Hepatocyte (in vitro differentiated cells): ENCODE measurements at regions not wholly inside any gene's neighbourhood (a gene's known extent, or its start where the extent isn't known, plus 50 kb on each side); places are given as distances from the start of the nearest gene placed in this dataset.

Experiments used
- EZH2 ChIP-seq: fragments of 200-600 bp; sonication (generic); IDR thresholded peaks from 2 replicates; pipeline ENCODE4 v1.6.1; 2016; ENCODE audit warnings: antibody characterized with exemption, mild to moderate bottlenecking, borderline replicate concordance
- EZH2phosphoT487 ChIP-seq: fragments of 200-600 bp; sonication (generic); IDR thresholded peaks from one replicate; pipeline ENCODE4 v1.6.1; 2018; ENCODE audit warnings: antibody characterized with exemption, mild to moderate bottlenecking, low read depth, moderate library complexity; ENCODE audit not compliant: unreplicated experiment, severe bottlenecking
- TF ChIP-seq, protein P1 (sequence below): fragments of 200-600 bp; sonication (generic); IDR thresholded peaks from 2 replicates; pipeline ENCODE4 v1.5.1; 2016; ENCODE audit warnings: antibody characterized with exemption, mild to moderate bottlenecking; ENCODE audit not compliant: poor library complexity

DNA sequence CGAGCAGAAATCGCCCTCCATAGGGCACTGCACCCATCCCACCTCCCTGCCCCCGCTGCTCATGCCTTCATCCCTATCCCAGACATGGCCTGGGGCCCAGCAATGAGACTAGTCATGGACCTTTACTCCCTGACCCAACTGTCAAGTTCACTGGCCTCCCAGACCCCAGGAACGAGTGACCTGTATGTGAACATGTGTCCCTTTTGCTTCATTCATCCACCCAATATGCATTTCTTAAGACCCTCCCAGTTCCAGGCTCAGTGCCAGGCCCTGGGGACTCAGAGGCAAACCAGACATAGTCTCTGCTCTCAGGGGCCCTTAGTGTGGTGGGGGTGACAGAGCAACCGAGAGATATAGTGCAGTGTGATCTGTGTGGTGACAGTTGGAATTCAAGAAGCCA lies 67.0 kb downstream of the EFNB1 start:
- TF ChIP-seq, protein P1, sequence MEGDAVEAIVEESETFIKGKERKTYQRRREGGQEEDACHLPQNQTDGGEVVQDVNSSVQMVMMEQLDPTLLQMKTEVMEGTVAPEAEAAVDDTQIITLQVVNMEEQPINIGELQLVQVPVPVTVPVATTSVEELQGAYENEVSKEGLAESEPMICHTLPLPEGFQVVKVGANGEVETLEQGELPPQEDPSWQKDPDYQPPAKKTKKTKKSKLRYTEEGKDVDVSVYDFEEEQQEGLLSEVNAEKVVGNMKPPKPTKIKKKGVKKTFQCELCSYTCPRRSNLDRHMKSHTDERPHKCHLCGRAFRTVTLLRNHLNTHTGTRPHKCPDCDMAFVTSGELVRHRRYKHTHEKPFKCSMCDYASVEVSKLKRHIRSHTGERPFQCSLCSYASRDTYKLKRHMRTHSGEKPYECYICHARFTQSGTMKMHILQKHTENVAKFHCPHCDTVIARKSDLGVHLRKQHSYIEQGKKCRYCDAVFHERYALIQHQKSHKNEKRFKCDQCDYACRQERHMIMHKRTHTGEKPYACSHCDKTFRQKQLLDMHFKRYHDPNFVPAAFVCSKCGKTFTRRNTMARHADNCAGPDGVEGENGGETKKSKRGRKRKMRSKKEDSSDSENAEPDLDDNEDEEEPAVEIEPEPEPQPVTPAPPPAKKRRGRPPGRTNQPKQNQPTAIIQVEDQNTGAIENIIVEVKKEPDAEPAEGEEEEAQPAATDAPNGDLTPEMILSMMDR = no peak
- no peak for TF ChIP-seq EZH2phosphoT487
- no peak for TF ChIP-seq EZH2
